Gastrocnemius medialis (tissue), 4 donors: ENCODE measurements at regions not wholly inside any gene's neighbourhood (a gene's known extent, or its start where the extent isn't known, plus 50 kb on each side); places are given as distances from the start of the nearest gene placed in this dataset.

ENCODE experiments used
- ATAC-seq, 2 donors: fragments of 150-250 bp; one replicate each; pipeline ENCODE4 v1.9.1; 2016
- DNase-seq, 2 donors: peaks; one replicate each; pipeline ENCODE4 v3.0.0-alpha.2; 2019
- H3K27ac ChIP-seq, 4 donors: fragments of 200-600 bp; sonication (generic); 1 replicate in 1 of 4; 2 replicates in 3 of 4; pipeline ENCODE4 v1.5.1; 2016 to 2018; ENCODE audit warnings: mild to moderate bottlenecking in 2 of 4, moderate library complexity in 1 of 4
- H3K27me3 ChIP-seq, 3 donors: fragments of 200-600 bp; sonication (generic) in 2 of 3; 1 replicate in 1 of 3; 2 replicates in 2 of 3; pipeline versions ENCODE4 v1.5.1 to v1.6.0; 2016 to 2019; ENCODE audit warnings: mild to moderate bottlenecking in 1 of 3, moderate library complexity in 1 of 3
- H3K36me3 ChIP-seq, 2 donors: fragments of 200-600 bp; sonication (generic) in 1 of 2; one replicate each; pipeline ENCODE4 v1.5.1; 2017 to 2018
- H3K4me1 ChIP-seq, 2 donors: fragments of 200-600 bp; sonication (generic) in 1 of 2; one replicate each; pipeline ENCODE4 v1.5.1; 2016 to 2017; ENCODE audit warnings: mild to moderate bottlenecking in 2 of 2
- H3K4me3 ChIP-seq, 4 donors: fragments of 200-600 bp; sonication (generic) in 3 of 4; 1 replicate in 1 of 4; 2 replicates in 3 of 4; pipeline ENCODE4 v1.5.1; 2016 to 2019; ENCODE audit warnings: mild to moderate bottlenecking in 2 of 4
- H3K9me3 ChIP-seq, 3 donors: fragments of 200-600 bp; sonication (generic) in 2 of 3; 1 replicate in 1 of 3; 2 replicates in 2 of 3; pipeline ENCODE4 v1.5.1; 2016 to 2019
- POLR2A ChIP-seq, 2 donors: fragments of 450-650 bp; IDR thresholded peaks; one replicate each; pipeline ENCODE4 v1.6.1; 2017; ENCODE audit warnings: antibody characterized with exemption in 2 of 2, mild to moderate bottlenecking in 2 of 2, moderate library complexity in 2 of 2
- in situ Hi-C, 4 donors: fragments of 200-750 bp; cut with MboI; loops; one replicate each; pipeline versions ENCODE4 v1.15.0 to v1.8.0; 2017; ENCODE audit warnings: low sequenced_read_pairs in 4 of 4
- intact Hi-C: fragments of 100-400 bp; cut with DNase I; formaldehyde crosslinking; loops from one replicate; pipeline ENCODE4 v1.15.1; 2023; ENCODE audit warnings: low total_unique reads
- TF ChIP-seq, protein P1 (sequence below), 5 experiments: fragments of 450-650 bp in 3 of 5; fragments of 200-600 bp in 2 of 5; sonication (generic) in 2 of 5; IDR thresholded peaks in 4 of 5; conservative IDR thresholded peaks in 1 of 5; 1 replicate in 4 of 5; 2 replicates in 1 of 5; pipeline ENCODE4 v1.5.1; 2016 to 2019; ENCODE audit warnings: antibody characterized with exemption in 5 of 5, mild to moderate bottlenecking in 3 of 5, moderate library complexity in 3 of 5

DNA sequence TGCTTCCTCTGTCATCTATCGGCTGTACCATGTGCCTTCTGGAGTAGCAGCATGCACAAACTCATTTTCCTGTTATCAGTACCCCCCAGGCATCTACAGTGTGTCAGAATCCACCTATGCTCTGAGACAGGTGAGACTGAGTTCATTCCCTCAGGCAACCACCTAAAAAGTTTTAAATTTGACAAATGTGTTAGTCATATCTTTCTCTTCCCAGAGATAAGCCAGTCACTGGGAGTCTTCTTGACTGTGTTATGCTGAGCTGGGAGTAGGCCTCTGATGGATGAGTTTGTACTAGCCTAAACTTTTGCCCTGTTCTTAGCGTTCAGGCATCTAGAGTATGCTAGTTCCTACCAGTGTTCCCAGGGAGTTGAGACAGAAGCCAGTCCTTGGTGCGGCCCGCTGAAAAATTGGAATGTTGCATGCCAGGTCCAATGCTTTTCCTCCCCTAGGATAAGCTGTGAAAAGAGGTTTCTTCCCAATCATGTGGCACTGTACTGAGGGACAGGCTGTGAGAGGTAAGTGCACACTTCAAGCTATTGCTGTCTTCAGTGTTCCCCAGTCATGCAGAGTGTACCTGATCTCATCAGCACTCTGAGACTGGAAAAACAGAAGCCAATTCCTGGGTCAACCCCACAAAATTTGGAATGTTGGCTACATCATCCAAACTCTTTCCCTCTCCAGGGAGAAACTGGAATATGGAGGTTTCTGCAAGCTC is 1202.3 kb downstream of the NCAM2 start:
- no peak overlapping the region for H3K27ac ChIP-seq
- intact Hi-C loops = no loop called here
- H3K4me1 ChIP-seq = no peaks in the 10 kb centered on the region
- no peak overlapping the region for H3K4me3 ChIP-seq
- no peaks in the 10 kb centered on the region for H3K27me3 ChIP-seq
- no peak for ATAC-seq
- no peaks in the 10 kb centered on the region for H3K36me3 ChIP-seq
- DNase-seq = no peak
- TF ChIP-seq, protein P1, sequence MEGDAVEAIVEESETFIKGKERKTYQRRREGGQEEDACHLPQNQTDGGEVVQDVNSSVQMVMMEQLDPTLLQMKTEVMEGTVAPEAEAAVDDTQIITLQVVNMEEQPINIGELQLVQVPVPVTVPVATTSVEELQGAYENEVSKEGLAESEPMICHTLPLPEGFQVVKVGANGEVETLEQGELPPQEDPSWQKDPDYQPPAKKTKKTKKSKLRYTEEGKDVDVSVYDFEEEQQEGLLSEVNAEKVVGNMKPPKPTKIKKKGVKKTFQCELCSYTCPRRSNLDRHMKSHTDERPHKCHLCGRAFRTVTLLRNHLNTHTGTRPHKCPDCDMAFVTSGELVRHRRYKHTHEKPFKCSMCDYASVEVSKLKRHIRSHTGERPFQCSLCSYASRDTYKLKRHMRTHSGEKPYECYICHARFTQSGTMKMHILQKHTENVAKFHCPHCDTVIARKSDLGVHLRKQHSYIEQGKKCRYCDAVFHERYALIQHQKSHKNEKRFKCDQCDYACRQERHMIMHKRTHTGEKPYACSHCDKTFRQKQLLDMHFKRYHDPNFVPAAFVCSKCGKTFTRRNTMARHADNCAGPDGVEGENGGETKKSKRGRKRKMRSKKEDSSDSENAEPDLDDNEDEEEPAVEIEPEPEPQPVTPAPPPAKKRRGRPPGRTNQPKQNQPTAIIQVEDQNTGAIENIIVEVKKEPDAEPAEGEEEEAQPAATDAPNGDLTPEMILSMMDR (IDR thresholded peaks at IDR 0.05 in 4 of 5, conservative IDR thresholded peaks at IDR 0.05 in 1 of 5) = no peak
- TF ChIP-seq POLR2A (IDR thresholded peaks at IDR 0.05) = no peak
- H3K9me3 ChIP-seq = no peaks in the 10 kb centered on the region
- in situ Hi-C loops = no loop called here

DNA sequence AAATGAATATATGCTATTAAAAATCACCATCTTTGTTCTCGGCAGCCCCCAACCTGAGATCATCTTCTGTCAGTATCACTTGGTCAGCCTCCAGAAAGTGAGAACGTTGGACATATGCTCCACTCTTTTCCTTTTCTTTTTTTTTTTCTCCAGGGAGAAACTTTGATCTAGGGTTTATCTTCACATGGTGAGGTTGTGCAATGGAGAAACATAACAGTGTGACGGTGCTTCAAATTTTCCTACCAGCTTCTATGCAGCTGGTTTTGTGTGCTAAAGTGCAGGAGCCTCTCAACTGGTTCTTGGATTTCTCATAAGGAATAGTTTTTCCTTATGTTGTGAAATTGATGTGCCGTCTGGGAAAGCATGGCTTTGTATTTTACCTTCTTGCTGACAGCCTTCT is 1202.9 kb downstream of the NCAM2 start:
- Histone ChIP-seq H3K4me1 (no peaks in the 10 kb centered on the region), H3K9me3 (no peaks in the 10 kb centered on the region), H3K27me3 (no peaks in the 10 kb centered on the region), H3K27ac (no peak overlapping the region), H3K36me3 (no peaks in the 10 kb centered on the region), H3K4me3 (no peak overlapping the region)
- ATAC-seq (no peak), DNase-seq (no peak)
- TF ChIP-seq, protein P1 (IDR thresholded peaks at IDR 0.05 in 4 of 5, conservative IDR thresholded peaks at IDR 0.05 in 1 of 5) = no peak
- TF ChIP-seq POLR2A (IDR thresholded peaks at IDR 0.05) = no peak
- intact Hi-C loops = no loop called here
- in situ Hi-C loops = no loop called here

DNA sequence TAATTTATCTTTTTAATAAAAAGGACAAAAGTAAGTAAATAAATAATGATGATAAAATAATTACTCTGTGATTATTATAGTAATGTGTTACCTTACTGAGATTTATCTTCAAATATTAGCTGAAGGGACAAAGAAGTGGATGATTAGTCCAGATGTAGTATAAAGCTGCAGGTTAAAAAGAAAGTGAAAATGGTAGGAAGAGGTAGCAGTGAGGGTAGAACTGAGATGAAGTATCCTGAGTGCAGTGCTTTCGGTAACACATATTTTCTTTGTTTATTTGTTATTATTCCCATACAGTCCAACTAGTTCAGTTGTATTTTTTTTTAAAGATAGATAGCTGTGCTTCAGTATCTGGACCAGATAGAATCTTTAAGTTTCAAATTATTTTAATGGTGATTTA is 1203.5 kb downstream of the NCAM2 start:
- no peak for ATAC-seq
- TF ChIP-seq, protein P1 (IDR thresholded peaks at IDR 0.05 in 4 of 5, conservative IDR thresholded peaks at IDR 0.05 in 1 of 5) = no peak
- TF ChIP-seq POLR2A (IDR thresholded peaks at IDR 0.05) = no peak
- intact Hi-C loops (no loop called here), in situ Hi-C loops (no loop called here)
- Histone ChIP-seq H3K4me3 (no peak overlapping the region), H3K27ac (no peak overlapping the region), H3K9me3 (no peaks in the 10 kb centered on the region), H3K4me1 (no peaks in the 10 kb centered on the region), H3K27me3 (no peaks in the 10 kb centered on the region), H3K36me3 (no peaks in the 10 kb centered on the region)
- DNase-seq = no peak

DNA sequence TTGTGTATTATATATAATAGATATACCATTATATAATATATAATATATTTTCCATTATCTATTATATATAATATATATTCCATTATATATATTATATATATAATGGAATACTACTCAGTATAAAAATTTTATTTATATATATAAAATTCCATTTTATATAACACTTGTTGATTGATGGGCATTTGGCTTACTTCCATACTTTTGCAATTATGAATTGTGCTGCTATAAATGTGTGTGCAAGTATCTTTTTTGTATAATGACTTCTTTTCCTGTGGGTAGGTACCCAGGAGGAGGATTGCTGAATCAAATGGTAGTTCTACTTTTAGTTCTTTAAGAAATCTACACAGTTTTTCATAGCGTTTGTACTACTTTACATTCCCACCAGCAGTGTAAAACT is 1211.1 kb downstream of the NCAM2 start:
- TF ChIP-seq, protein P1 (IDR thresholded peaks at IDR 0.05 in 4 of 5, conservative IDR thresholded peaks at IDR 0.05 in 1 of 5) = no peak
- TF ChIP-seq POLR2A (IDR thresholded peaks at IDR 0.05) = no peak
- no peak for DNase-seq
- Histone ChIP-seq H3K4me1 (no peaks in the 10 kb centered on the region), H3K27ac (no peak overlapping the region), H3K4me3 (no peak overlapping the region), H3K27me3 (no peaks in the 10 kb centered on the region), H3K36me3 (no peaks in the 10 kb centered on the region), H3K9me3 (no peaks in the 10 kb centered on the region)
- in situ Hi-C loops (no loop called here), intact Hi-C loops (no loop called here)
- ATAC-seq = no peak

DNA sequence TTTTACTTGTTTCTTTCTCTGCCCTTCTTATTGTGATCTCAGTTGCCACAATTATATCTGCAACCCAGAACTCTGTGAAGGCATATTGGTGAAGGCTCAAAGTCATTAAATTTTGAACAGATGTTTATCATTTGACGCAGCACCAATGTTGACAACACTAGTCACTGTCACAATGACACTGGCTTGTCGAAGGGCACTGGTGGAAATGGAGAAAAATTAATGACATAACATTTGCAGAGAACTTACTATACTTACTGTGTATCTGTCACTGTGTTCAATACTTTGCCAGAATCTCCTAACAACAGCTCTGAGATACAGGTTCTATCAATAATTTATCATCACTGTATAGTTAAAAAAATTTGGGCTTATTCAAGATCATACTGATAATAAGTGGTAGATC is 1213.7 kb downstream of the NCAM2 start:
- Histone ChIP-seq H3K4me3 (no peak overlapping the region), H3K9me3 (no peaks in the 10 kb centered on the region), H3K36me3 (no peaks in the 10 kb centered on the region), H3K27ac (no peak overlapping the region), H3K4me1 (no peaks in the 10 kb centered on the region), H3K27me3 (no peaks in the 10 kb centered on the region)
- in situ Hi-C loops = no loop called here
- intact Hi-C loops = no loop called here
- ATAC-seq = no peak
- no peak for DNase-seq
- TF ChIP-seq POLR2A (IDR thresholded peaks at IDR 0.05) = no peak
- TF ChIP-seq, protein P1 (IDR thresholded peaks at IDR 0.05 in 4 of 5, conservative IDR thresholded peaks at IDR 0.05 in 1 of 5) = no peak
